Esophagus mucosa (tissue), 1 donor: ENCODE measurements at regions not wholly inside any gene's neighbourhood (a gene's known extent, or its start where the extent isn't known, plus 50 kb on each side); places are given as distances from the start of the nearest gene placed in this dataset.

ENCODE experiments used
- ATAC-seq: fragments of 200-7000 bp; cut with Tn5 transposase; one replicate; pipeline ENCODE4 v1.9.1; 2020
- donor health status: DM: yes; HTN: yes; CAD: no.

GRCh38 chr20:50242548-50242862, 51.9 kb downstream of the CEBPB start:
- no peak for ATAC-seq

- ATAC-seq, result peak; percentile 23
These were observed 52.4 kb downstream of the CEBPB start for GRCh38 chr20:50242863-50243609.

DNA sequence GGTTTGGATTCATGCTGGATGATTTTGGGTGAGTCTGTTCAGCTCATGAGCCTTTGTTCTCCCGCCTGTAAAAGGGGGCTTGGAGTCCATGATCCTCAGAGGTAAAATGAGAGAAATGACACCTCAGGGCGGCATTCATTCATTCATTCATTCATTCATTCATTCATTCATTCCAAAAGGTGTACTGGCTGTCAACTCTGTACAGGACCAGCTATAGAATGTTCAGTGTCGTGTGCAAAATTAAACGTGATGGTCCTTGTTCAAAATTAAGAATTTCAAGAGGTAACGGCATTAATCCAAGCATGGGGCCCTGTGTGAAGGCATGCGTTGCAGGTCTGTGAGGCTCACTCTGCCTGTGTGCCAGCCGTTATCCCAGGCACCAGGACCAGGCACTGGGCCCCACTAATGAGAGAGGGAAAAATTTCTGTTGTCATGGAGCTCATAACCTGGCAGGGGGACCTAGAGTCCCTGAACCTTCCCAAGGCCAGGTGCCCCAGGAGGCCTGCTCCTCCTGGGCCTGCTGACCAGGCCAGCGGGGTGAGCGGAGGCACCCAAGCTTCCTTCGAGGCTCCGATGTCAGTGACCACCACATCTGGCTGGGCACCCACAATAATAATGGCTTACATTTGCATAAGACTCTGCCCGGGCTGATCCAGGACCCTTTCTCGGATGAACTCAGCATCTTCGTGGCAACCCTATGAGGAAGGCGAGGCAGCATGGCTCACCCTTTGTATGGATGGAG, 53.2 kb downstream of the CEBPB start:
- no peak for ATAC-seq

GRCh38 chr20:50244352-50245149, 53.9 kb downstream of the CEBPB start:
- peak; percentile 88 for ATAC-seq

GRCh38 chr20:50245498-50246366, 55.1 kb downstream of the CEBPB start:
- ATAC-seq, result peak; percentile 51

DNA sequence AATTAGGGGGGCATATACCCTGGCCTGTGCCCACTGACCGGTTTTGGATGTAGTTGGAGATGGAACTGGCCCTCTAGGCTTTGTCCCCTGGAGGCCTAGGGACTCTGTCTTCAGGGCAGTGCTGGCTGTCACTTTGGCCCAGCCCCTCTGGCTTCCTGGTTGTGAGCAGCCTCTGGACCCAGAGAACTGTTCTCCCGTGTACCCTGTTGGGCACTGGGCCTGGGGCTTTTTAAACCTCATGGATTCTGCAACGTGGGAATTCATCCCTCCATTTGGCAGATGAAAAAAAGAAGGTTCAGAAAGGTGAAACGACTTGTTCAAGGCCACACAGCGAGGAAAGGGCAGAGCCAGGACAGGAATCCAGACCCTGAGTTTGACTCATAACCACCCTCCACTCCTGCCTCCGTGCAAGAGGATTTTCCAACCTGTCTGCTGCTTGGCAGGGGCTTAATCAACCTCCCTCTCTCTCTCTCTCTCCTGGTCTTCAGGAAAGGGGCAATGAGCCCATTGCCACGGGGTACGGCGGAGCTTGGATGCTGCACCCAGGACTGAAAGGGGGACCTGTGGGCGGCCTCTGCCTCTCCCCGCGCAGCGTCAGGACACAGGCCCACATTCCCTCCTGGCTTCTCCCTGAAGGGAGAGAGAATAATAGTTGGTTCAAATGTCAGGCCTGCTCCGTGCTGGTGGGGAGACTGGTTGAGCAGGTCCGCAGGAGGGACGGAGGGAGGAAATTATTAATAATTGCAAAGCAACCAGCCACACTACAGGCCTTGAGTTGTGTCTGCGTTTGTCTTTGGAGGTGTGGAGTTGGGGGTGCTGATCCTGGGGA, 56.0 kb downstream of the CEBPB start:
- ATAC-seq, result peak; percentile 50

- ATAC-seq, result no peak
These were observed 56.8 kb downstream of the CEBPB start for GRCh38 chr20:50247196-50248094.

GRCh38 chr20:50248104-50248641, 57.5 kb downstream of the CEBPB start:
- peak; percentile 18 for ATAC-seq

DNA sequence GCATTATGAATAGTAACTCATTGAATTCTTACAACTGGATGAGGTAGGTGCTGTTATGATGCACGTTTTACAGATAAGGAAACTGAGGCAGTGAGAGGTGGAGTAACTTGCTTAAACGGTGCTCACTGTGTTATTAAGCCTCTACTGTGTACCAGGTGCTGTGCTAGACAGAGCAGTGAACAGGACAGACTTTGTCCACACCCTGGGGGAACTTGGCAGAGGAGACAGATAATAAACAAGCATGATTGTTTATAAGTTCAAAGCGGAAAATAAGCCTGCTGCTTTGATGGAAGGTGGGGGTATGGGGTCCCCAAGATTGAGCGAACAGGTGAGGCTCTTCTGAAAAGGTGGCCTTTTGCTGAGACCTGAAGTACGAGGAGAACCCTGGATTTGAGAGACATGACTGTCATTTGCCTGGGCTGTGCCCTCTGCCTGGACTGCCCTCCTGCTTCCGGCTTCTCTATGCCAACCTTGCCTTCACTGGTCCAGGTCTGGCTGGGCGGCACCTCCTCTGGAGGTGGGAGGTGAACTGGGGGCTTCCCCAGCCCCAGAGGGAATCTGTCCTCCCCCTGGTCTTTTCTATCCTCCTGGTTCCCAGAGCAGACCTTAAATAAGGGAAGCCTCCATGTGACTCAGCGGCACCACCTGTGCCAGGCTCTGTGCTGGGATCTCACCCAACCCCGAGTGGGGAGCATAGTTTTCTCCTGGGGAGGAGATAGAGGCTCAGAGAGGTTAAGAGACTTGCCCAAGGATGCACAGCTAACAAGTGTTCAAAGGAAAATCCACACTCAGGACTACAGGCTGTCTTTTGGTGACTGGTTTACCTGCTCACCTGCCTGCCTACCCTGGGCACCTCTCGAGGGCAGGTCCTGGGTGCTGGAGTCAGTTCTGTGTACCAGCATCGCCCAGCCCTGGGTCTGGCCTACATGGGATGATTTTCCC, 59.1 kb downstream of the CEBPB start:
- no peak for ATAC-seq

GRCh38 chr20:50250679-50251382, 60.2 kb downstream of the CEBPB start:
- ATAC-seq, result no peak

DNA sequence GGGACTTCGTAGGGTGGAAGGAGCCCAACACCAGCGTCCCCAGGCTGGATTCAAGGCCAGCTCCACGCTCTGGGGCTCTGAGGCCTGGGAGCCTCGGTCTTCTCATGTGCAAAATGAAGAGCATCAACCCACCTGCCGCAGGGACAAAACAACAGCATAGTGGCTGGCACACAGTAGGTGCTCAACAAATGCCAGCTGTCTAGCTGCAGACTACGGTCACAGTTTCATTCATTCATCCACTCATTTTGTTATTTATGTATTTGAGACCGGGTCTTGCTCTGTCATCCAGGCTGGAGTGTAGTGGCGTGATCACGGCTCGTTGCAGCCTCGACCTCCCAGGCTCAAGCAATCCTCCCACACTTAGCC, 60.7 kb downstream of the CEBPB start:
- ATAC-seq, result no peak

- ATAC-seq, result no peak
These were observed 61.4 kb downstream of the CEBPB start for GRCh38 chr20:50251992-50252511.

DNA sequence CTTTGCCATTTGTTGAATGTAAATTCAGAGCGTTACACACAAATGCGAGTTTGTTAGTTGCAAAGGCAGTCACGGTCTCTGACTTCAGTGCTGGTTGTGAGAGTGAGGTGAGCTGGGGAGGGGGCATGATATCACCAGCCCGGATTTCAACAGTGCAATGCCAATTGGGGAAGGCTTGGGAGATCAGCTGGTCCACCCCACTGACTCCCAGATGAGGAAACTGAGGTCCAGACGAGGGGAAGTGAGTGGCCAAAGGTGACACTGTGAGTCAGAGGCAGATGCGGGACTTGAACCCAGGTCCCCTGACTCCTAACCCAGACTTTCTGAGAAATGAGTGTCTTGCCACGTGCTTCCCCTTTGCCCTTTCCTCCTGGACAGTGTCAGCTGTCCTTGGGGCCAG, 62.1 kb downstream of the CEBPB start:
- no peak for ATAC-seq

- ATAC-seq, result no peak
These were observed 62.5 kb downstream of the CEBPB start for GRCh38 chr20:50253101-50253500.

- no peak for ATAC-seq
These were observed 63.9 kb downstream of the CEBPB start for GRCh38 chr20:50254466-50255079.

GRCh38 chr20:50256577-50256976, 65.9 kb downstream of the CEBPB start:
- ATAC-seq, result peak; percentile 15

DNA sequence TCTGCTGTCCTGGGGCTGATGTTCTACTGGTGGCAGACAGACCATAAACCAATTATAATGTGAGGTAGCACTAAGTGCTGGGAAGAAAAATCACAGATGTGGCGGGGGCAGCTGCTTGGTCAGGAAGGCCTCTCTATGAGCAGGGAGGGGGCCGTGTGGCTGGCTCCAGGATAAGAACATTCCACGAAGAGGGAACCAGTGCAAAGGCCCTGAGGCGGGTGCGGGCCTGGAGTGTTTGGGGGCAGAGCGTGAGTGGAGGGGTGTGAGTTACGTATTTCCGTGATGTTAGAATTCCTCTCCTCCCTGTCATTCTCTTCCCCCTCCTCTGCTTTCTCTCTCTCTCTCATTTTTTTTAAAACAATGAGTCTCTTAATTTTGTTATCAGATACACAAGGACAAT, 67.2 kb downstream of the CEBPB start:
- no peak for ATAC-seq
